HG03432 (cell line): ENCODE measurements at regions not wholly inside any gene's neighbourhood (a gene's known extent, or its start where the extent isn't known, plus 50 kb on each side); places are given as distances from the start of the nearest gene placed in this dataset.
A peak's percentile ranks its signal among the peaks of the same experiment; 100 is the strongest.

Experiments used
- ATAC-seq: cut with Tn5 transposase; IDR thresholded peaks from one replicate; pipeline ENCODE4 v1.9.1; 2021; ENCODE audit warnings: mild to moderate bottlenecking, moderate library complexity; ENCODE audit not compliant: unreplicated experiment

DNA sequence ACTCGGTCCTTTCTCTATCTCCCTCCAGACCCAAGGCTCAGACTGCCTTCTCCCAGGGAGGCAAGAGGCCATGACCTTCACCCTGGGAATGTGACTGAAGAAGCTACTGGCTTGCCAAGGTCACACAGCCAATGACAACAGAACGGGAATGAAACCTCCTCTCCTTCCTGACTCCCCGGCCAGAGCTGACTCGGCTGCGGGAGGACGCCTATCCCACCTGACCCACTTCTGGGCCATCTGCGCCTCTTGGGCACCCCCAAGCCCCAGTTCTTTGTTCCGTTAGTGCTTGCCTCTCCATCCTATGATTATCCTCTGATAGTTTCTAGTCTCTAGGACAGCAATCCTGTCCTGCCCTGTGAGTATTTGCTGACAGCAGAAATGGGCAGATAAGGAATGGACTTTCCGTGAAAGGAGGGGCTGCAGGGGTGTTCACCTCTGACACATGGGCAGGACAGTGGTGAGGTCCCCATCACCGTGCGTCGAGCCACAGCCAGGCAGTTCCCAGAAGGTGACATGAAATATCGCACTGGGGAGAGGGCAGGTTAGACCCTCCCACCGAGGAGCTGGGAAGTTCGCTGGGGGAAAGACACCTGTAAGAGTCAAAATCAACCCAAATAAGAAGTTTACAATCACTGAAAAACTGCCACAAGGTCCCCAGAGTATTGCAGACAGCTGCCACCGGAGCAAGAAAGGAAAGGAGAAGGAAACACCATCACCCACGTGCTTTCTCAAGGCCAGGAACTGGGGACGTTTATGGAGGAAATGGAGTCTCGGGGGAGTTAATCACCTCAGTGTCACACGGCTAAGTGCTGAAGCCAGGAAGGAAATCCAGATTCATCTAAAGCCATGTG is 63.0 kb downstream of the INSIG1 start:
- ATAC-seq = no peak

DNA sequence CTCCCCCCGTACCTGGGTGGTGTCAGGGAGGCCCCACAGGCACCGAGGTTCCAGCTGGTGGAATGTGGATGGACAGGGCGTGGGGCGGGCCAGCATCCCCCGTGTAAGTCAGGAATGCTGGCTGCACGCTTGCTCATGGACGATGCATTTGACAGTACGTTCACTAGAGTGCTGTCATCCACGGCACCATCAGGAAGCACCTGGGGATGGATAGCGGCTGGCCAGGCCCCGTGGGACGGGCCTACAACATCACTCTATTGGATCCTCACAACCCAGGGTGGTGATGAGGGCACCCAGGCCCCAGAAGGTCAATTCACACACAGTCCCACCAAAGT is 63.6 kb downstream of the INSIG1 start:
- no peak for ATAC-seq

DNA sequence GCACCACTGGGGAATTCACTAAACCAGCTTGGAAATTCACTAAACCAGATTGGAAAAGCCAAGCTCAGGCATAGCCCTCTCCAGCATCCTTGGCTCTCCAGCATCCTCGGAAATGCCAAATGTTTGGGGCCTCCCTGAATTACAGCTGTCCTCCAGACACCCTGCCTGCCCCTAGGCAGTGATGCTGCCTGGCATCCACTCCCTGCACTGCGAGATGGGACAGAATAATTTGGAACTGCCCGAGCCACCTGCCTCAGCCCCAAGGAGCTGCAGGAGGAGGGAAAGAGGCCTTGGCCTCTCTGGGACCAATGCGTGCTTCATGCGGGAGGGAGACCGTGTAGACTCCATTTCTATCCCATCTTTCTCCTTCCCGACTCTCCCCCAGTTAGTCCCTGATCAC is 64.3 kb downstream of the INSIG1 start:
- no peak for ATAC-seq

DNA sequence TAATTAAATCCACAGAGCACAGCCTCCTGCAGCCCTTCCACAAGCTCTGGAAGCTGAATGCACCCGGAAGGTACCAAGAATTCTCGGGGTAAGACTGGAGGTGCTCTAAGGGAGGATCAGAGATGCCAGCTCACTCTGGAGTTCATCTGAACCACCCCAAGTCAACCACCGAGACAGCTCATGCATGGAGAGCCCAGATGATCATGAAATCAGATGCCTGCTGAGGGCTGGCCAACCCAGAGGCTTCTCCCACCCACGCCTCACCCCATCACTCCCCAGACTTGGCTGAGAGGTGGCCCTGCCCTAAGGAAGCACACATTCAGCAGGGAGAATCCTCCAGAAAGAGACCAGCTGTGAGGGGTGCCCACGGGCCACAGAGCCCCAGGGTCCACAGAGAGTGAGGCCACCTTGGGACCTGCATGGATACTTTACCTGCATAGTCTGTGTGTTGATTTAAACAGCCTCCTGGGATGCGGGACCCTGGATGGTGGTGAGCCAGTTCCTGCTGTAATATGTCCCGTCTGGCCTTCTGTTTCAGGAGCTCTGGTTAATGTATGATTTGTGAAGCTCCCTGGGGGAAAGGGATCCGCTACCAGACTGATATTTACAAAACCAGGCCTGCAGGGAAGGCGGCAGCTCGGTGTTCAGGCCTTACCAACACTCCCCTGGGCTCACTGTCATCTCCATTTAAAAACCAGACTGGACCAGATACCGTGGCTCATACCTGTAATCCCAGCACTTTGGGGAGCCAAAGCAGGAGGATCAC is 64.9 kb downstream of the INSIG1 start:
- no peak for ATAC-seq

DNA sequence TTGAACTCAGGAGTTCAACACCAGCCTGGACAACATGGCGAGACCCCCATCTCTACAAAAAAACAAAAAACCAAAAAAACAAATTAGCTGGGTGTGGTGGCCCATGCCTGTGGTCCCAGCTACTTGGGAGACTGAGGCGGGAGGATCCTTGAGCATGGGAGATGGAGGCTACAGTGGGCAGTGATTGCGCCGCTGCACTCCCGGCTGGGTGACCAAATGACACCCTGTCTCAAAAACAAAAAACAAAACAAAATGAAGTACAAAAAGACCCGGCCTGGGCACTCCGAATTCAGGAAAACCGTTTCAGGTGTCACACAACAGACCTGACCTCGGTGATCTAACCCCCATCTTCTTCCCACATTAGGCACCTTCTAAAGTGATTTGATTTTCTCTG is 65.5 kb downstream of the INSIG1 start:
- no peak for ATAC-seq

DNA sequence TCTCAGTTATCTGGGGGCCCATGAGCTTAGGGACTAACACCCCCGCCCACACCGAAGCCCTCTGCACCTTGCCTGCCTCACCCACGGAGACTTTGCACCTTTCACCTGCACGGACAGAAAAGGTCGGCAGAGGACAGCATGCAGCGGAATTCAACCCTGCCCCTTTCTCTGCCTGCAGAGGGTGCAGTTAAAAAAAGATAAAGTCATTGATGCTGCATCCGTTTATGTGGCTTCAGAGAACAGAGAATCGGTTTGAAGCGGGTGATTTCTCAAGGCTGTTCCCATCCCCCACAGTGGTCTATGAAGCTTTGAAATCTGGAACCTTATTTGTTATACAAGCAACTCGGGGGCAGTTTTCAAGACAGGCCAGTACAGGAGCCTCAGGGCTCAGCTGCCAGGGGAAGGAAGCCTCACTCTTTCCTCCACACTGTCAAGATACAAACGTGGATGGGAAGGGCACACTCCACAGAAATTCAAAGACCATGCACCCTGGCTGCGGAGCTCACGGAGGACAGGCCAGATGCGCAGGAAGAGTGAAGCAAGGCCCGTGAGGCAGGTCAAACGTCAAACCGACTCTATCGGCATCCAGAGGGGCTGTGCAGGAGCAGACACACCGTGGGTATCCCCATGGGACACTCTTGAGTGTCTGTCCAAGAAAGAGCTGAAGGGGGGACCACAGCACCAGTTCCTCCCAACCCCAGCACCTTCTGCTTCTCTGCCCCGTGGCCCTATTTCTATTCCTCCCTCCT is 66.3 kb downstream of the INSIG1 start:
- ATAC-seq = no peak

DNA sequence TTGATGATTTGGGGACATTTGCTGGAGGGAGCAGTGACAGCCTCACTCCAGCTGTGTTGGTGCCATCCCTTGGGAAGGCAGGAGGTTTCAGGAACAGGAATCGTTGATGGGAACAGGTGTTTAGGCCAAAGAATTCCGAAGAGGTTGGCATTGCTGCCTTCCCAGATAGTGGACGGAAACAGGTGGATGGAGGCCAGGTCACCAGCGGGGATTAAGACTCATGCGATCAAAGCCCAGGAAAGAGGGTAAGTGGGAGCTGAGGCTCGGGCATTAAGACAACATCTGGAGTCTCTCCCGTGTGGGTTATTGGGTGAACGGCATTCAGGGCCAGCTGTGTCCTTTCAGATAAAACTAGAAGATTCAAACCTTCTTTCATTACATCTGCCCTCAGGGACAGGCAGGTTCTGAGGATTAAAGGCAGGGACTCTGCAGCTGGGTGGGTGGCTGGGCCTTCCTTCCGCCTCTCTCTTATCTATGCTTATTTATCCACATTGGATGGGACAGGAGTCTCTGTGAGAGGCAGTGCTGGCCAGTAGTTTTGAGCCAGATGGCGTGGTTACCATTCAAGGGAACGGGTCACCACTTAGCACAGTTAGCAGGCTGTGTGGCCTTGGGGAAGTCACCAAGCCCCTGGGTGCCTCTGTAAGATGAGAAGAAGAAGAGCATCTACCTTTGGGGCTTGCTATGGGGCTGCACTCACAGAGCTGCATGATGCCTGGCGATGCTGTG is 67.6 kb downstream of the INSIG1 start:
- ATAC-seq = no peak

DNA sequence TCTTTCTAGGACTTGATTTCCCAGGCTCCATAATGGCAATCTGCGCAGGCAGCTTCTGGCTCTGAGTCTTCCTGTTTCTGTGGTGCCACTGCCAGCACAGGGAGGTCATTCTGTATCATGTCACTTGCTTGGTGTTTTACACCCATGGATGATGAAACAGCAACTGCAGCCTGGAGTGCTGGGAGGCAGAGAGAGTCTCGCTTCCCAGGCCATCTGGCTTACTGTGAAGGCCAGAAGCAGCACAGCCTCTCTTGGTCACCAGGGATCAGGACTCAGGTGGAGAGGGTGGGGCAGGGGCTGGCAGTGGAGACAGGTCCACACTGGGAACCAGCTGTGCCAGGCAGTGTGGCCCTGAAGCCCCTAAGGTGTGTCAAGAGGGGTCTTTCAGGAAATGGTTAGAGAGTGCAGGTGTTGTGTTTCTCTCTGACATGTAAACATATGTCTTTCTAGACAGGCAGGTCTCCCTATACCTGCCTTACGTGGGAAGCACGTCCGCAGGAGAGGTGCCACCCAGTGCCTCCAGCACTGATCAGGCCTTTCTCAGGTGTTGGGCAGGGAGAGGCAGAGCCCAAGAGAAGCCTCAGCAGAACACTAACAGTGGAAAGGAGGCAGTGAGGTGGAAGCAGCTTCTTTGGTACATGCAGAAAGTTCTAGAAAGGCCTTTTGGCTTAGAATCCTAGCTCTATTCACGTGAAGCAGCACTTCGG is 71.4 kb downstream of the INSIG1 start:
- no peak for ATAC-seq

DNA sequence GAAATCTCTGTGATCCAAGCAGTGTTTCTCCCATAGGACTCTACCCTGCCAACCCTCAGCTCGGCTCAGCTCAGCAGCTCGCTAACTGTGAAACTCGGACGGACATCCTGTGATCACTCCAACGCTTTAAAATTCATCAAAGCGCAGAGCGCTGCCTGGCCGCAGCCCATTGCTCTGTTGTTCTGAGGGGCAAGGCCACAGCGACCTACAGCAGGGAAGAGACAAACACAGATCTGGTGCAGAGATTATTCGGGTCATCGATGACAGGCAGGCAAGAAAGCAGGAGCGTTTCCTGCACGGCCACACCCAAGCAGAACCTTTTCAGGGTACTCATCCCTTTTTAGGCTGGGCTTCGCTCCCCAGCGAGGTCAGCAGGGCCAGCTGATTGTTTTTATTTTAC is 72.1 kb downstream of the INSIG1 start:
- no peak for ATAC-seq

DNA sequence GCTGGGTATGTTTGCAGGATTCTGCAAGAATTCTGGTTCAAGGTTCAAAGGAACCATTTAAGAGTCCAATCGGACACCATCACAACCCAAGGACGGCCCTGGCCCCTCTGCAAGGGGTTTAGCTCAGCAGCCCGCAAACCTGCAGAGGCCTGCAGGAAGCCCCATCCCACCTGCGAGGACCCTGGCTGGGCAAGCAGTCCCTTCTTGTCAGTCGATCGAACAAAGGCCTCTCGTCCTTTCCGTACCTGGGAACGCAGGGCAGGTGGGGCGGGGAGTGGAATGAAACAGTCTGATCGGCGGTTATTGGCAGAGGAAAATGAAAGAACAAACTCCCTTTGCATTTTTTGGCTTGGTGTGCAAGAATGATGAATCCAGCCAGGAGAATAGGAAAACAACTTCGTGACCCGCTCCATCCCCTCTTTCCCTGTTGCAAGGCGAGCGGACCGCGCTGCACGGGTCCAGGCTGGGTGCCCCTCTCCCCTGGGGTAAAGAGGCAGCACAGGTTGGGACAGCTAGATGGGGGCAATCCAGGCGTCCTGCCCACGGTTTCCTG is 73.7 kb downstream of the INSIG1 start:
- ATAC-seq = no peak

DNA sequence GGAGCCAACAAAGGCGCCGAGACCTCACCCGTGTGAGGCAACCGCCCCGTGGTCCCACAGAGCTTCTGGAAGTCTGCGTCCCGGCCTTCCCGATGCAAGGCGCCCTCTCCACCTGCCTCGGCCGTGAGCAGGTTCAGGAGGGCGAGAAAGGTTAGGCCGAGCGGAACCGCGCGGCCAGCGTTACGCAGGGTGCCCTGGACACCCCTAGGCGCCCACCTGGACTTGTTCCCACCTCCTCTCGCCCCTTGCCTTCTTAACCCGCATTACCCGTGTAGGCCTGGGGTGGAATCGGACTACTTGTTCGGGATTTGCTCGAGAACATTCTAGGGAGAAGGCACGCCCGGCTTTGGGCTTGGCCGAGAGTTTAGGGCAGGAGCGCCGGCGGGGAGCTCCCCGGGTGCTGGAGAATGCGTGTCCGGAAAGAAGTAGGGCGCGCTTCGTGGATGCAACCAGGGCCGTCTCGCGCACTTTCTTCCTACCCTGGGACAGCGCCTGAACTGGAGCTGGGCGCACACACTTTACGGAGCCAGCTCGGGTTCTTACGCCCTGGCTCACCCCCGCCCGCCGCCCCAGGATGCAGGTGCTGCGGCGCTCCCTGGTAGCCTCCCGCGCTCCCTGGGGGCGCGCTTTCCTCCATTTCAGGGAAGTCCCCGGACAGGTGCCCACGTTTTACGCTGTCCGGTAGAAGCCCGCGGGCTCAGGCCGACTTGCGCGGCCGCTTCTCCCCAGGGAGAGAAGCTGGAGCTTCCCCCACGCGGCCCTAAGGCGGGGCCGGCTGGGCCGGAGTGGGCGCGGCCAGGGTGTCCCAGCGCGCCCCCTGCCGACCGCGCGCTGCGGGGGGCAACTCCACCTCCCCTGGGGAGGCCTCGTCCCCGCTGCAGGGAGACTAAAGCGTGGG is 74.5 kb downstream of the INSIG1 start:
- peak; percentile 56 for ATAC-seq

DNA sequence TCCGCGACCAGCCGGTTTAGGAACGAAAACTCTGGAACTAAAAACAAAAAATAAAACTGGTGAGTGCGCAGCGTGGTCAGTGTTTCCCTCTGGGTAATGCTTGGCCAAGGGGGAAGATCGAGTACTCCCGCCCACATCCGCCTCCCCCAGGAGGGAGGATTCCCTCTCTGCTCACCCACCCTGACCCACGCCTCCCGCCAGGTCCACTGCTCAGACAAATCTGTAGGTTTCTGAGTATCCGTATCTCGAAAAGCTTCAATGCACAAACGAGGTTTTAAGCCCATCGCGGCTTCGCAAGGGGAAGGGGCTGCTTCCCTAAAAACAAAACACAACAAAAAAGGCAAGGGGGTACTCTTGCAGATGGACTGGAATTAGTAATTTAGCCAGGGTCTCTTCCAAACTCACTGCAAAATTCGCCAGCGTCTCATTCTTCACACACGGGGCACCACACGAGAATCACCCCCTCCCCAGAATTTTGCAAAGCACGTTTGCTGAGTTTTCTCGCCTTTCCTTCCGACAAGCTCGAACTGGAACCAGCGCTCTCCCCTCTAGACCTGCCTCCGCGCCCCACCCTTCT is 75.2 kb downstream of the INSIG1 start:
- ATAC-seq = peak; percentile 8

DNA sequence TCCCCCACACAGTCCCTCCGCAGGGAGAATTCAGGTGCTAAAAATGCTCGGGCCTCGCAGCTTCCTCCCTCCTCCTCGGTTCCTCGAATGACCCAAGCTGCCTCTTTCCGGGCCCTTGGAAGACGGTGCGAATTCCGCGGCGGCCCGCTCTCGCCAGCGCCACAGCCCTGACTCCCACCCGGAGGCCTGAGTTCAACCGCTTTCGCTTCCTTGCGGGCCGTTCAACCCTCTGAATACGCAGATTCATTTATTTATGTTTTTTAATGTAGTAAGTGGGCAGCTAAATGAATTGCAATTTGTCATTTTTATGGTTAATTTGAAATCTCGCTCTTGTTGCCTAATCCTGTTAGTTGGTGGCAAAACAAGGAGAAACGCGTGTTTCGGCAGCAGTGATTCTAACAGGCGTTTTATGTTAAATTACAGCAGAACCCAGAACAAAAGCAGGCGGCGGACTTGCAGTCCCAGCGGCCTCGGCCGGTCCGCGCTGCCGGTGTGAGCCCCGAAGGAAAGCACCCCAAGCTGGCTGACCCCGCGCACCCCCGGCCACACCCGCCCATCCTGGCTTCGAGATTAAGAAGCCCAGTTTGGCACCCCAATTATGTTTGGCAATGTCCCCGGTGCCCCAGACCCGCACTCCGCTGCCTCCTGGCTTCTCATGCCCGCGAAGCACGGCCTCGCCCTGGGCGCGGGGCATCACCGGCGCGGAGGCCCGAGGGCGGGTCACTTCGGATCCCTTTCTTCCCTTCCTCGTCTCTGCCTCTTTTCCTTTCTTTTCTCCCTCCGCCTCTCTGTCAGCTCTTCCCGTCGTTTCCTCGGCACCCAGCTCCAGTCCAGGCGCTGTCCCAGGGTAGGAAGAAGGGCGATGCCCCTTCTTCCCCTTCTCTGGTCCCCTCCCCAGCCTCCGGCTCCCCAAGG is 75.9 kb downstream of the INSIG1 start:
- no peak for ATAC-seq

DNA sequence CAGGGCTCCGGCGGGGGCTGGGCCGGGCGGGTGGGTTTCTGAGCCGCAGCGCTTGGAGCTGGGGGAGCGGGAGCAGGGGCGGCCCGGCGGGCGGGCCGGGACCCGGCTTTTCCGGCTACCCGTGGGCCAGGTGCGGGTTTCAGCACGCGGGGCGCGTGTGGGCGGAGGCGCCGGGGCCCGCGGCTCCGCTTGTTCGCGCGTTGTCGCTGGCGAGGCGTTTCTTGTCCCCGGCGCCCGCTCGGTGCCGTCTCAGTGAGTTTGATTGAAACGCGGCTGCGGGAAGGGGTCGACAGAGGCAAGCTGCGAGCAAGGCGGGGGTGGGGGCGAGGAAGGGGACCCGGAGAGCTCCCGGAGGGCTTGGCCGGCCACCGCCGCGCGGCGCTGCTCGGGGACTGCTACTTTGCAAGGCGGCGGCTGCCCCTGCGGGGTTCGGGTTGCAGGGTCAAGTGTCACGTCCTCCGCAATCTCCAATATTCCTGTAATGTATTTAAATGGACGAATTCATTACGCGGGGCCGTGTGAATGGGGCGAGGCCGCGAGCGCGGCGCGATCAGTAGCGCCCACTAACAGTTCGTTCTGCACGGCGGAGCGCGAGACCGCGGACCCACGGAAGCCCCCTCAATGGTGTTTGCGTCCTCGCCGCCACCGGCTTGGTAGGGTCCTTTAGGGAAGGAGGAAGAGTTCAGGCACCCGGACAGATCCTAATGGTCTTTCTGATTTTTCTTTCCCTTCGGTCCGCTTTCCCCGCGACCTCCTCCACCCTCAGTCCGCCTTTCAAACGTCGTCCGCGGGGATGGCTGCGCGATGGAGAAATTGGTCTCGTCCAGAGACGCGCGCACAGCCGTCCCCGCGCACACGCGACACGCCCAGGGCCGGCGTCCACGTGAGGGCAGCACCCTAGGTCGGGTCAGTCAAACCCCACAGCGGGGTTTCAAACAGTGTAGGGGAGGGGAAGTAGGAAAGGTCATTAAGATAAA is 76.9 kb downstream of the INSIG1 start:
- ATAC-seq = no peak

DNA sequence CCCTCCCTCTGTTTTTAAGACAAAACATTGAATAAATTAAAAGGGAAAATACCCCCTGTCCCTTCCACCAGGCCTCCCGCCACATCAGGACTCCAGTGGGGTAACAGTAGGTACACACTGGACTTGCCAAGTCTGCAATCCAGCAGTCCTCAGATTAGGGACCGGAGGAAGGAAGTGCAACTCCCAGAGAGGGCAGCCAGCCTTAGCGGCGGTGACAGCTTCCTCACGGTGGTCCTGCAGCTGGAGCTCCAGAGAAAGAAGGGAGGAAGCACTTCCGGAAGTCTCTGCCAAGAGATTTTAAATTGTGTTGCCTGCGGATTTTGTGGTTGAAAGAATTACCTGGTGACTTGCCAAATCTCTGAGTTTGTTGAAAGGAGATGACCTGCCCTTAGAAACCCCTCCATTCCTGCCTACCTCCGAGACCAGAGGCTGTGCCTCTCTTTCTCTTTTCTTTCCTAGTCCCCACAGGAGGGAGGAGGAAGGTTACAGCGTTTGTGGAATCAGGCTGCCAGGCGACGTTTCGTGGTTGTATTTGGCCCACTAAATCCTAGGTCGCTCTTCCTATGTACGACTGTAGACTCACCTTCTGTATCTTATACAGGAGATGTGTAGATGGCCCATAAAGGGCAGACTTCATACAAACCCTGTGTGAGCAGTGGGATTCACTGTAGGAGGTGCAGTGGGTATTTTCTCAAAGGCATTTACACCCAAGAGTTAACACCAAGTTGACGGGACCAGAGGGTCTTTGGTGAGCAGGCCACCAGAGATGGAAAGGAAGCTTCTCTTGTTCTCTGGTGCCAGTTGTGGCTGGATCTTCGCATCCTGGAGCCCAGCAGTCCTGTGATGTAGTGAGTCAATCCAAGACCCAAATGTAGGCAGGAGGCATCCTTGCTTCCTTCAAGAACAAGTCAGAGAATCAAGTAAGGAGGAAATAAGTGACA is 77.9 kb downstream of the INSIG1 start:
- ATAC-seq = no peak
